Omental fat pad (tissue), 3 donors: ENCODE measurements at regions not wholly inside any gene's neighbourhood (a gene's known extent, or its start where the extent isn't known, plus 50 kb on each side); places are given as distances from the start of the nearest gene placed in this dataset.

Experiments
- ATAC-seq: fragments of 150-250 bp; one replicate; pipeline ENCODE4 v1.9.1; 2016; ENCODE audit warnings: mild to moderate bottlenecking, moderate library complexity; ENCODE audit not compliant: low FRiP score
- DNase-seq: peaks from one replicate; pipeline ENCODE4 v3.0.0-alpha.2; 2019; ENCODE audit warnings: low spot score
- CTCF ChIP-seq, 3 donors: fragments of 450-650 bp; IDR thresholded peaks; one replicate each; pipeline ENCODE4 v1.5.1; 2016 to 2017; ENCODE audit warnings: antibody characterized with exemption in 3 of 3, mild to moderate bottlenecking in 3 of 3, moderate library complexity in 2 of 3

- DNase-seq (no peak), ATAC-seq (no peak)
- TF ChIP-seq CTCF (IDR thresholded peaks at IDR 0.05): no peak
These were observed 453.5 kb upstream of the SULF2 start for GRCh38 chr20:48238781-48239180.

DNA sequence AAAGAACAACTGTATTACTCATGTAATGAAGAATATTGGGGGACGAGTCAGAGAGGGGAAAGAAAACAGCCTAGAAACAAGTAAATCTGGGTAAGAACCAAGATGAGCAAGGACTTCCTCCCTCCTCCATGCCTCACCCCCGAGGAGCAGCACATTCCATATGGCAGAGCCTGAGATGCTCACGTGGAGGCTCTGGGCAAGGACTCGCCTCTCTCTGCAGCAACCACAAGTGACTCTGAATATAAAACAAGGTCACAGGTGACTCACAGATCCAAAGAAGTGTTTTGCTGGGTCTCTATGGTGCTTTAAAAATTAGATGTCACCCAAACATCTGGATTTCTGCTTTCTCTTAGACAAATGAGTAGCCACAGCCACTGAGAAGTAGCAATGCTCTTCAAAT, 453.0 kb upstream of the SULF2 start:
- DNase-seq (no peak), ATAC-seq (no peak)
- TF ChIP-seq CTCF (IDR thresholded peaks at IDR 0.05): no peak

- no peak for TF ChIP-seq CTCF (IDR thresholded peaks at IDR 0.05)
- ATAC-seq (no peak), DNase-seq (no peak)
These were observed 451.0 kb upstream of the SULF2 start for GRCh38 chr20:48236000-48236970.

DNA sequence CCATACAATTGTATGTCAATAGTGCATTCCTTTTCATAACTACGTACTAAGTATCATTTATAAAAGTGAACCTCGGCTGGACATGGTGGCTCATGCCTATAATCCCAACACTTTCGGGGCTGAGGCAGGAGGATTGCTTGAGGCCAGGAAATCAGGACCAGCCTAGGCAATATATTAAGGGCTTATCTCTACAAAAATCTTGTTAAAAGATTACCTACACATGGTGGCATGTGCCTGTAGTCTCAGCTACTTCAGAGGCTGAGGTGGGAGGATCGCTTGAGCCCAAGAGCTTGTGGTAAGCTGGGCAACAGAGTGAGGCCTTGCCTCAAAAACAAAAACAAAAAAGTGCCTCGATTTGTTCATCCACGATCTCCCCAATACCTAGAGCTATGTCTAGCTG, 449.7 kb upstream of the SULF2 start:
- ATAC-seq (no peak), DNase-seq (no peak)
- TF ChIP-seq CTCF (IDR thresholded peaks at IDR 0.05): no peak

DNA sequence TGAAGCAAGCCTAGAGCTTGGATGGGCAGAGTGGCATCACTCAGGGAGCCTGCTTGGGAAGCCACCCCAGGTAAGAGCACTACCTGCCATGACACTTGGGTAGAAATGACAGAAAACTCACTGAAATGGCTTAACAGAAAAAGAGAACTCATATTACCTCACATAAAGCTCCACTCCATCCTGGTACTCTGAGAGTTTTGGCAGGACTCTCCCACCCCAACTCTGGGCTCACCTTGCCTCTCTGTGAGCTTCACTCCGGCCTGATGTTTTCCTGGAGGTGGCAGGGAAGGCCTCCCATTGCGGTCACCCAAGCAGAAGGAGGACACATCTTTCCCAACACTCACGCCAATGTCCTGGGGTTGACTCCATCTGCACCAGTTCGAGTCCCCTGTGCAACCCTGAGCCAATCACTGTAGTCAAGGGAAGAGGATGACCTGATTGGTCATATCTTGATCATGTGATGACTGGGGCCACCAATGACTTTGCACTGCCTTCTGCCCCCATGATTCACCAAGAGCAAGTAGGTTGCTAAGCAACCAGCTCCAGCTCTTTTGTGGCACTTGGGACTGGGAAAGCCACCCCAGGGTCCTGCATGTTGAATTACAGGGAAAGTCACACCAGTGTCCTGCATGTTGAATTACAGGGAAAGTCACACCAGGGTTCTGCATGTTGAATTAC, 446.1 kb upstream of the SULF2 start:
- no peak for ATAC-seq
- DNase-seq: no peak
- no peak for TF ChIP-seq CTCF (IDR thresholded peaks at IDR 0.05)

GRCh38 chr20:48230216-48230615, 444.9 kb upstream of the SULF2 start:
- ATAC-seq (no peak), DNase-seq (no peak)
- no peak for TF ChIP-seq CTCF (IDR thresholded peaks at IDR 0.05)
